KBM-7 (cell line): ENCODE measurements at regions not wholly inside any gene's neighbourhood (a gene's known extent, or its start where the extent isn't known, plus 50 kb on each side); places are given as distances from the start of the nearest gene placed in this dataset.
A peak's percentile ranks its signal among the peaks of the same experiment; 100 is the strongest.

ENCODE experiments used
- DNase-seq: peaks from one replicate; pipeline ENCODE4 v3.0.0-alpha.2; 2015
- in situ Hi-C: fragments of 300-500 bp; cut with MboI; formaldehyde crosslinking; loops from 2 replicates; pipeline ENCODE4 v1.14.3; 2020; ENCODE audit warnings: low sequenced_read_pairs, low pct_unique_long_range_greater_than_20kb, mixed read lengths

GRCh38 chr1:29380532-29380931 lies 144.2 kb downstream of the PTPRU start:
- no peak for DNase-seq
- in situ Hi-C loops: no loop called here

- in situ Hi-C loops: no loop called here
- peak; percentile 89 for DNase-seq
Measured at GRCh38 chr1:29379443-29380073, 143.2 kb downstream of the PTPRU start.
